B cell (primary cell): ENCODE measurements at regions not wholly inside any gene's neighbourhood (a gene's known extent, or its start where the extent isn't known, plus 50 kb on each side); places are given as distances from the start of the nearest gene placed in this dataset.

Experiments used
- ATAC-seq: fragments of 200-7000 bp; cut with Tn5 transposase; one replicate; pipeline ENCODE4 v1.10.0; 2021; ENCODE audit warnings: low read depth, mild to moderate bottlenecking, moderate number of reproducible peaks, moderate library complexity
- CTCF ChIA-PET: fragments of 350-600 bp; sonication (Branson Sonifier 250); formaldehyde crosslinking; loops from one replicate; lab custom pipeline; 2021; ENCODE audit warnings: antibody characterized with exemption, inconsistent platforms; lab: Charles Lee
- POLR2A ChIA-PET: fragments of 350-600 bp; sonication (Branson Sonifier 250); formaldehyde crosslinking; loops from one replicate; lab custom pipeline; 2021; ENCODE audit warnings: antibody characterized with exemption; lab: Charles Lee
- DNase-seq: peaks from one replicate; pipeline ENCODE4 v3.0.0; 2013
- H2AFZ ChIP-seq: 2 replicates; pipeline ENCODE4 v1.6.1; 2012; ENCODE audit warnings: mild to moderate bottlenecking, low read depth, low read length; ENCODE audit not compliant: insufficient read depth, poor library complexity, severe bottlenecking
- H3K27ac ChIP-seq, 2 donors: 1 replicate in 1 of 2; 2 replicates in 1 of 2; pipeline ENCODE4 v1.5.1; 2012 to 2013; ENCODE audit warnings: low read length in 2 of 2, mild to moderate bottlenecking in 2 of 2, moderate library complexity in 1 of 2
- H3K27me3 ChIP-seq, 4 experiments: fragments of 200-600 bp in 1 of 4; sonication (generic) in 1 of 4; replicated peaks in 1 of 4; 1 replicate in 2 of 4; 2 replicates in 2 of 4; pipeline versions ENCODE4 v1.6.1 to v1.7.0; 2013 to 2016; ENCODE audit warnings: low read length in 3 of 4, mild to moderate bottlenecking in 2 of 4, mixed read lengths in 1 of 4, moderate library complexity in 1 of 4; ENCODE audit not compliant: insufficient read depth in 4 of 4, control insufficient read depth in 3 of 4; ENCODE audit errors: control extremely low read depth in 1 of 4
- H3K36me3 ChIP-seq, 2 experiments: replicated peaks in 1 of 2; 1 replicate in 1 of 2; 2 replicates in 1 of 2; pipeline versions ENCODE4 v1.6.1 to v1.7.1; 2013; ENCODE audit warnings: low read length in 1 of 2; ENCODE audit not compliant: insufficient read depth in 2 of 2, control insufficient read depth in 1 of 2; ENCODE audit errors: control extremely low read depth in 1 of 2, extremely low read depth in 1 of 2
- H3K4me1 ChIP-seq, 2 donors: fragments of 200-600 bp in 1 of 2; sonication (generic) in 1 of 2; 1 replicate in 1 of 2; 2 replicates in 1 of 2; pipeline versions ENCODE4 v1.5.1 to v1.6.1; 2013 to 2017; ENCODE audit warnings: low read length in 2 of 2; ENCODE audit not compliant: control insufficient read depth in 2 of 2, insufficient read depth in 2 of 2
- H3K4me2 ChIP-seq: replicated peaks from 2 replicates; pipeline ENCODE3; 2012; ENCODE audit warnings: mild to moderate bottlenecking, low read depth, low read length; ENCODE audit not compliant: poor library complexity, severe bottlenecking
- H3K4me3 ChIP-seq, 5 experiments: fragments of 200-600 bp in 1 of 5; sonication (generic) in 1 of 5; 1 replicate in 3 of 5; 2 replicates in 2 of 5; pipeline versions ENCODE4 v1.5.1 to v1.7.0; 2011 to 2016; ENCODE audit warnings: low read length in 4 of 5, mild to moderate bottlenecking in 4 of 5, low read depth in 2 of 5, control low read depth in 1 of 5, moderate library complexity in 1 of 5; ENCODE audit not compliant: insufficient read depth in 1 of 5; ENCODE audit errors: control extremely low read depth in 1 of 5, extremely low read depth in 1 of 5
- H3K79me2 ChIP-seq: fragments of 200-600 bp; sonication (generic); one replicate; pipeline ENCODE4 v1.6.0; 2016; ENCODE audit warnings: low read length; ENCODE audit not compliant: control insufficient read depth, insufficient read depth
- H3K9ac ChIP-seq: fragments of 200-600 bp; sonication (generic); 2 replicates; pipeline ENCODE4 v1.6.1; 2017; ENCODE audit warnings: mild to moderate bottlenecking, low read length, moderate library complexity
- H3K9me3 ChIP-seq, 3 donors: one replicate each; pipeline versions ENCODE4 v1.6.1 to v1.7.1; 2013; ENCODE audit warnings: low read length in 2 of 3; ENCODE audit not compliant: control insufficient read depth in 2 of 3, insufficient read depth in 1 of 3; ENCODE audit errors: control extremely low read depth in 1 of 3
- H4K20me1 ChIP-seq: 2 replicates; pipeline ENCODE4 v1.6.0; 2012; ENCODE audit warnings: mild to moderate bottlenecking, low read length; ENCODE audit not compliant: insufficient read depth, control insufficient read depth, poor library complexity, severe bottlenecking
- H3K27ac Mint-ChIP-seq: one replicate; pipeline ENCODE4 v1.8.0; 2021; ENCODE audit warnings: mixed read lengths
- H3K27me3 Mint-ChIP-seq: one replicate; pipeline ENCODE4 v1.8.0; 2021; ENCODE audit warnings: mixed read lengths
- H3K4me1 Mint-ChIP-seq: one replicate; pipeline ENCODE4 v1.8.0; 2021; ENCODE audit warnings: mixed read lengths
- H3K4me3 Mint-ChIP-seq: one replicate; pipeline ENCODE4 v1.8.0; 2021; ENCODE audit warnings: mixed read lengths
- H3K9me3 Mint-ChIP-seq: one replicate; pipeline ENCODE4 v1.8.0; 2022; ENCODE audit warnings: mixed read lengths; ENCODE audit not compliant: insufficient read depth
- CTCF ChIP-seq: fragments of 200-600 bp; IDR thresholded peaks from one replicate; pipeline ENCODE4 v1.8.0; 2022; ENCODE audit warnings: antibody characterized with exemption, mild to moderate bottlenecking
- EZH2 ChIP-seq: IDR thresholded peaks from 2 replicates; pipeline ENCODE4 v1.6.1; 2012; ENCODE audit warnings: borderline replicate concordance, low read depth, mild to moderate bottlenecking, moderate library complexity, low read length; ENCODE audit not compliant: insufficient read depth, poor library complexity, severe bottlenecking
- WGBS: methylation state at CpG from one replicate; pipeline ENCODE4 v1.1.5; 2013; ENCODE audit warnings: missing lambda C conversion rate; ENCODE audit not compliant: insufficient coverage; 5-methylcytosine and 5-hydroxymethylcytosine counted together
- intact Hi-C: fragments of 100-400 bp; cut with micrococcal nuclease; formaldehyde crosslinking; loops from one replicate; pipeline ENCODE4 v1.10.0; 2022

GRCh38 chr5:76016258-76016657 lies 66.9 kb upstream of the SV2C start:
- no peaks in the 10 kb centered on the region for H3K36me3 ChIP-seq
- Mint-ChIP-seq H3K4me3 (no peak overlapping the region), H3K27me3 (peaks cover 17% of the 10 kb centered on the region), H3K27ac (no peak overlapping the region), H3K9me3 (peaks cover 2% of the 10 kb centered on the region), H3K4me1 (no peaks in the 10 kb centered on the region)
- intact Hi-C loops: no loop called here
- H3K9me3 ChIP-seq: no peaks in the 10 kb centered on the region
- ChIA-PET CTCF (no interaction called here), POLR2A (no interaction called here)
- H4K20me1 ChIP-seq: no peaks in the 10 kb centered on the region
- H3K4me3 ChIP-seq: no peak overlapping the region
- no peak for ATAC-seq
- H3K27ac ChIP-seq: no peak overlapping the region
- no peak for TF ChIP-seq CTCF
- TF ChIP-seq EZH2: no peak
- H3K79me2 ChIP-seq: no peaks in the 10 kb centered on the region
- no peak overlapping the region for H2AFZ ChIP-seq
- no peaks in the 10 kb centered on the region for H3K4me1 ChIP-seq
- H3K9ac ChIP-seq: no peak overlapping the region
- no peak for DNase-seq
- no CpG with 5 or more reads among the region's 1 CpG for WGBS
- H3K4me2 ChIP-seq: no peak overlapping the region
- peaks cover 0 to 3% (median 0%) of the 10 kb centered on the region in 4 experiments for H3K27me3 ChIP-seq

GRCh38 chr5:76014005-76014404 lies 69.2 kb upstream of the SV2C start:
- H3K9me3 ChIP-seq: no peaks in the 10 kb centered on the region
- Mint-ChIP-seq H3K27me3 (peaks cover 9% of the 10 kb centered on the region), H3K4me3 (no peak overlapping the region), H3K27ac (no peak overlapping the region), H3K9me3 (peaks cover 2% of the 10 kb centered on the region), H3K4me1 (no peaks in the 10 kb centered on the region)
- no peak overlapping the region for H2AFZ ChIP-seq
- no peak overlapping the region for H3K9ac ChIP-seq
- H3K36me3 ChIP-seq: no peaks in the 10 kb centered on the region
- ChIA-PET POLR2A (no interaction called here), CTCF (interaction anchor here (0.7 kb wide), 1 partner anchor 46 kb away, joined by 3 read pairs; no protein-coding TSS in a partner anchor)
- DNase-seq (no peak), ATAC-seq (no peak)
- no peak overlapping the region for H3K4me3 ChIP-seq
- no peaks in the 10 kb centered on the region for H3K4me1 ChIP-seq
- no peak for TF ChIP-seq EZH2
- TF ChIP-seq CTCF: no peak
- H3K27ac ChIP-seq: no peak overlapping the region
- no peaks in the 10 kb centered on the region for H3K79me2 ChIP-seq
- no peaks in the 10 kb centered on the region for H3K27me3 ChIP-seq
- no peaks in the 10 kb centered on the region for H4K20me1 ChIP-seq
- intact Hi-C loops: no loop called here
- no peak overlapping the region for H3K4me2 ChIP-seq
